ENCODE measurements at regions not wholly inside any gene's neighbourhood (a gene's known extent, or its start where the extent isn't known, plus 50 kb on each side); places are given as distances from the start of the nearest gene placed in this dataset.

DNA sequence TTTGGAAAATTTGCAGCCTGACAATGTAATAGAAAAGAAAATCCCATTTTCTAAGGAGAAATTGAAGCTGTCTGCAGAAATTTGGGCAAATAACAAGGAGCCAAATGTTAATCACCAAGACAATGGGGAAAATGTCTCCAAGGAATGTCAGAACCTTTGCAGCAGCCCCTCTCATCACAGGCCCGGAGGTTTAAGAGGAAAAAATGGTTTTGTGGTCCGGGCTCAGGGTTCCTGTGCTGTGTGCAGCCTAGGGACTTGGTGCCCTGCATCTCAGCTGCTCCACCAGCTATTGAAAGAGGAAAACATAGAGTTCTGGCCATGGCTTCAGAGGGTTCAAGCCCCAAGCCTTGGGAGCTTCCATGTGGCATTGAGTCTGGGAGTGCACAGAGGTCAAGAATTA, 298.9 kb downstream of the ATXN7L3B start:
- TF ChIP-seq, protein P1, sequence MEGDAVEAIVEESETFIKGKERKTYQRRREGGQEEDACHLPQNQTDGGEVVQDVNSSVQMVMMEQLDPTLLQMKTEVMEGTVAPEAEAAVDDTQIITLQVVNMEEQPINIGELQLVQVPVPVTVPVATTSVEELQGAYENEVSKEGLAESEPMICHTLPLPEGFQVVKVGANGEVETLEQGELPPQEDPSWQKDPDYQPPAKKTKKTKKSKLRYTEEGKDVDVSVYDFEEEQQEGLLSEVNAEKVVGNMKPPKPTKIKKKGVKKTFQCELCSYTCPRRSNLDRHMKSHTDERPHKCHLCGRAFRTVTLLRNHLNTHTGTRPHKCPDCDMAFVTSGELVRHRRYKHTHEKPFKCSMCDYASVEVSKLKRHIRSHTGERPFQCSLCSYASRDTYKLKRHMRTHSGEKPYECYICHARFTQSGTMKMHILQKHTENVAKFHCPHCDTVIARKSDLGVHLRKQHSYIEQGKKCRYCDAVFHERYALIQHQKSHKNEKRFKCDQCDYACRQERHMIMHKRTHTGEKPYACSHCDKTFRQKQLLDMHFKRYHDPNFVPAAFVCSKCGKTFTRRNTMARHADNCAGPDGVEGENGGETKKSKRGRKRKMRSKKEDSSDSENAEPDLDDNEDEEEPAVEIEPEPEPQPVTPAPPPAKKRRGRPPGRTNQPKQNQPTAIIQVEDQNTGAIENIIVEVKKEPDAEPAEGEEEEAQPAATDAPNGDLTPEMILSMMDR (IDR thresholded peaks at IDR 0.05): no peak
- TF ChIP-seq POLR2AphosphoS5 (IDR thresholded peaks at IDR 0.05) (no peak), POLR2A (IDR thresholded peaks at IDR 0.05) (no peak)
